ENCODE measurements at regions not wholly inside any gene's neighbourhood (a gene's known extent, or its start where the extent isn't known, plus 50 kb on each side); places are given as distances from the start of the nearest gene placed in this dataset.

GRCh38 chr10:109474812-109475211, 448.5 kb downstream of the XPNPEP1 start:
- TF ChIP-seq ZBTB7A (IDR thresholded peaks at IDR 0.05; ENCODE audit: low read depth): no peak
- no peak for TF ChIP-seq EP300 (IDR thresholded peaks at IDR 0.05; ENCODE audit: borderline replicate concordance)
- no peak for TF ChIP-seq MAX (IDR thresholded peaks at IDR 0.05)
- TF ChIP-seq USF1 (IDR thresholded peaks at IDR 0.05): no peak
- no peak for TF ChIP-seq CEBPB (IDR thresholded peaks at IDR 0.05)
- no peak for TF ChIP-seq EGR1 (IDR thresholded peaks at IDR 0.05)
- TF ChIP-seq RAD21 (IDR thresholded peaks at IDR 0.05; ENCODE audit: low read depth): no peak
- TF ChIP-seq, protein P1, sequence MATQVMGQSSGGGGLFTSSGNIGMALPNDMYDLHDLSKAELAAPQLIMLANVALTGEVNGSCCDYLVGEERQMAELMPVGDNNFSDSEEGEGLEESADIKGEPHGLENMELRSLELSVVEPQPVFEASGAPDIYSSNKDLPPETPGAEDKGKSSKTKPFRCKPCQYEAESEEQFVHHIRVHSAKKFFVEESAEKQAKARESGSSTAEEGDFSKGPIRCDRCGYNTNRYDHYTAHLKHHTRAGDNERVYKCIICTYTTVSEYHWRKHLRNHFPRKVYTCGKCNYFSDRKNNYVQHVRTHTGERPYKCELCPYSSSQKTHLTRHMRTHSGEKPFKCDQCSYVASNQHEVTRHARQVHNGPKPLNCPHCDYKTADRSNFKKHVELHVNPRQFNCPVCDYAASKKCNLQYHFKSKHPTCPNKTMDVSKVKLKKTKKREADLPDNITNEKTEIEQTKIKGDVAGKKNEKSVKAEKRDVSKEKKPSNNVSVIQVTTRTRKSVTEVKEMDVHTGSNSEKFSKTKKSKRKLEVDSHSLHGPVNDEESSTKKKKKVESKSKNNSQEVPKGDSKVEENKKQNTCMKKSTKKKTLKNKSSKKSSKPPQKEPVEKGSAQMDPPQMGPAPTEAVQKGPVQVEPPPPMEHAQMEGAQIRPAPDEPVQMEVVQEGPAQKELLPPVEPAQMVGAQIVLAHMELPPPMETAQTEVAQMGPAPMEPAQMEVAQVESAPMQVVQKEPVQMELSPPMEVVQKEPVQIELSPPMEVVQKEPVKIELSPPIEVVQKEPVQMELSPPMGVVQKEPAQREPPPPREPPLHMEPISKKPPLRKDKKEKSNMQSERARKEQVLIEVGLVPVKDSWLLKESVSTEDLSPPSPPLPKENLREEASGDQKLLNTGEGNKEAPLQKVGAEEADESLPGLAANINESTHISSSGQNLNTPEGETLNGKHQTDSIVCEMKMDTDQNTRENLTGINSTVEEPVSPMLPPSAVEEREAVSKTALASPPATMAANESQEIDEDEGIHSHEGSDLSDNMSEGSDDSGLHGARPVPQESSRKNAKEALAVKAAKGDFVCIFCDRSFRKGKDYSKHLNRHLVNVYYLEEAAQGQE (IDR thresholded peaks at IDR 0.05; ENCODE audit: low read depth): no peak

All from Ishikawa (cell line).